NCI-H748 treated with DMSO at 0.1 percent for 48 hours (cell line): ENCODE measurements at regions not wholly inside any gene's neighbourhood (a gene's known extent, or its start where the extent isn't known, plus 50 kb on each side); places are given as distances from the start of the nearest gene placed in this dataset.
A peak's percentile ranks its signal among the peaks of the same experiment; 100 is the strongest.
"Not testable (repeated sequence)": the region's sequence is repeated elsewhere in the genome, so short reads cannot be mapped to it uniquely, and the experiment has no call there.

Source experiments
- DNase-seq: peaks from one replicate; lab custom pipeline; 2025; lab: John Stamatoyannopoulos, UW

- DNase-seq, result no peak
Measured at GRCh38 chr4:111269439-111269838, 646.6 kb upstream of the PITX2 start.

GRCh38 chr4:111274060-111274459 is 651.2 kb upstream of the PITX2 start:
- DNase-seq, result no peak

- no peak for DNase-seq
Measured at GRCh38 chr4:111274486-111274885, 651.6 kb upstream of the PITX2 start.

- DNase-seq, result no peak
Measured at GRCh38 chr4:111281219-111281618, 658.3 kb upstream of the PITX2 start.

GRCh38 chr4:111282035-111282434 is 659.2 kb upstream of the PITX2 start:
- no peak for DNase-seq

GRCh38 chr4:111283066-111283677 is 660.3 kb upstream of the PITX2 start:
- peak; percentile 1 for DNase-seq

- no peak for DNase-seq
Measured at GRCh38 chr4:111296466-111296865, 673.6 kb upstream of the PITX2 start.

GRCh38 chr4:111303806-111304205 is 680.9 kb upstream of the PITX2 start:
- no peak for DNase-seq

- DNase-seq, result no peak
Measured at GRCh38 chr4:111323496-111323895, 700.6 kb upstream of the PITX2 start.

GRCh38 chr4:111323916-111324315 is 701.0 kb upstream of the PITX2 start:
- no peak for DNase-seq

- no peak for DNase-seq
Measured at GRCh38 chr4:111326450-111326849, 703.6 kb upstream of the PITX2 start.

GRCh38 chr4:111330786-111331185 is 707.9 kb upstream of the PITX2 start:
- no peak for DNase-seq

GRCh38 chr4:111334361-111334760 is 711.5 kb upstream of the PITX2 start:
- no peak for DNase-seq

GRCh38 chr4:111337186-111337876 is 714.5 kb upstream of the PITX2 start:
- DNase-seq, result peak; percentile 19

GRCh38 chr4:111359602-111360001 is 736.7 kb upstream of the PITX2 start:
- DNase-seq, result no peak

- no peak for DNase-seq
Measured at GRCh38 chr4:111360906-111361305, 738.0 kb upstream of the PITX2 start.

GRCh38 chr4:111362941-111363361 is 740.1 kb upstream of the PITX2 start:
- no peak for DNase-seq

GRCh38 chr4:111377880-111378279 is 755.0 kb upstream of the PITX2 start:
- DNase-seq, result not testable (repeated sequence)

GRCh38 chr4:111388561-111388960 is 756.7 kb upstream of the FAM241A start:
- DNase-seq, result no peak

GRCh38 chr4:111391829-111392228 is 753.4 kb upstream of the FAM241A start:
- DNase-seq, result no peak

- DNase-seq, result no peak
Measured at GRCh38 chr4:111393781-111394180, 751.5 kb upstream of the FAM241A start.

GRCh38 chr4:111398906-111399330 is 746.3 kb upstream of the FAM241A start:
- no peak for DNase-seq

- DNase-seq, result no peak
Measured at GRCh38 chr4:111399623-111400022, 745.6 kb upstream of the FAM241A start.

- DNase-seq, result peak; percentile 3
Measured at GRCh38 chr4:111400741-111401140, 744.5 kb upstream of the FAM241A start.
